ENCODE measurements at regions not wholly inside any gene's neighbourhood (a gene's known extent, or its start where the extent isn't known, plus 50 kb on each side); places are given as distances from the start of the nearest gene placed in this dataset.

- no peak overlapping the region for H2AFZ ChIP-seq (ENCODE audit: low read depth)
- no peak overlapping the region for H3K9ac ChIP-seq
- no peak overlapping the region for H3K4me3 ChIP-seq (IDR thresholded peaks at IDR 0.05; ENCODE audit: insufficient read depth, low read depth, low read length)
These were observed 139.2 kb upstream of the COL3A1 start for GRCh38 chr2:188835006-188835405.

GRCh38 chr2:188835821-188836220, 138.4 kb upstream of the COL3A1 start:
- no peaks in the 10 kb centered on the region for H3K79me2 ChIP-seq (ENCODE audit: insufficient read depth, low read depth)
- H2AFZ ChIP-seq (ENCODE audit: low read depth) = no peak overlapping the region
- no peak overlapping the region for H3K4me2 ChIP-seq
- H3K4me3 ChIP-seq (IDR thresholded peaks at IDR 0.05; ENCODE audit: insufficient read depth, low read depth, low read length) = no peak overlapping the region
- H3K9ac ChIP-seq = no peak overlapping the region
- TF ChIP-seq CTCF (conservative IDR thresholded peaks at IDR 0.05; ENCODE audit: low read depth, low read length) = no peak
- H3K4me1 ChIP-seq (ENCODE audit: low read depth, poor library complexity, severe bottlenecking) = peaks cover 17% of the 10 kb centered on the region
- no peaks in the 10 kb centered on the region for H3K27me3 ChIP-seq (ENCODE audit: insufficient read depth, low read depth)
- no peaks in the 10 kb centered on the region for H4K20me1 ChIP-seq (ENCODE audit: insufficient read depth)
- no peaks in the 10 kb centered on the region for H3K36me3 ChIP-seq (ENCODE audit: insufficient read depth)
- no peak overlapping the region for H3K27ac ChIP-seq

More at GRCh38 chr2:188835006-188835405, 139.2 kb upstream of the COL3A1 start:
- H3K79me2 ChIP-seq (ENCODE audit: insufficient read depth, low read depth) = no peaks in the 10 kb centered on the region
- H3K4me1 ChIP-seq (ENCODE audit: low read depth, poor library complexity, severe bottlenecking) = peaks cover 17% of the 10 kb centered on the region
- no peak overlapping the region for H3K27ac ChIP-seq
- TF ChIP-seq CTCF (conservative IDR thresholded peaks at IDR 0.05; ENCODE audit: low read depth, low read length) = no peak
- no peak overlapping the region for H3K4me2 ChIP-seq
- no peaks in the 10 kb centered on the region for H3K36me3 ChIP-seq (ENCODE audit: insufficient read depth)
- no peaks in the 10 kb centered on the region for H3K27me3 ChIP-seq (ENCODE audit: insufficient read depth, low read depth)
- H4K20me1 ChIP-seq (ENCODE audit: insufficient read depth) = no peaks in the 10 kb centered on the region

- H3K4me1 ChIP-seq (ENCODE audit: low read depth, poor library complexity, severe bottlenecking) = no peaks in the 10 kb centered on the region
- no peaks in the 10 kb centered on the region for H3K36me3 ChIP-seq (ENCODE audit: insufficient read depth)
- H3K9ac ChIP-seq = no peak overlapping the region
- H3K27ac ChIP-seq = no peak overlapping the region
- no peak overlapping the region for H3K4me2 ChIP-seq
- no peak for TF ChIP-seq CTCF (conservative IDR thresholded peaks at IDR 0.05; ENCODE audit: low read depth, low read length)
- H3K27me3 ChIP-seq (ENCODE audit: insufficient read depth, low read depth) = no peaks in the 10 kb centered on the region
- no peaks in the 10 kb centered on the region for H4K20me1 ChIP-seq (ENCODE audit: insufficient read depth)
- no peak overlapping the region for H3K4me3 ChIP-seq (IDR thresholded peaks at IDR 0.05; ENCODE audit: insufficient read depth, low read depth, low read length)
- H2AFZ ChIP-seq (ENCODE audit: low read depth) = no peak overlapping the region
- no peaks in the 10 kb centered on the region for H3K79me2 ChIP-seq (ENCODE audit: insufficient read depth, low read depth)
These were observed 128.5 kb upstream of the COL3A1 start for GRCh38 chr2:188845692-188846091.

- TF ChIP-seq CTCF (conservative IDR thresholded peaks at IDR 0.05; ENCODE audit: low read depth, low read length) = no peak
- Histone ChIP-seq H3K27ac (no peak overlapping the region), H3K36me3 (ENCODE audit: insufficient read depth) (no peaks in the 10 kb centered on the region), H3K4me1 (ENCODE audit: low read depth, poor library complexity, severe bottlenecking) (no peaks in the 10 kb centered on the region), H2AFZ (ENCODE audit: low read depth) (no peak overlapping the region), H3K4me2 (no peak overlapping the region), H3K9ac (no peak overlapping the region), H3K79me2 (ENCODE audit: insufficient read depth, low read depth) (no peaks in the 10 kb centered on the region), H3K27me3 (ENCODE audit: insufficient read depth, low read depth) (no peaks in the 10 kb centered on the region), H3K4me3 (IDR thresholded peaks at IDR 0.05; ENCODE audit: insufficient read depth, low read depth, low read length) (no peak overlapping the region), H4K20me1 (ENCODE audit: insufficient read depth) (no peaks in the 10 kb centered on the region)
These were observed 125.2 kb upstream of the COL3A1 start for GRCh38 chr2:188848887-188849435.

Data from KMS-11 (cell line).